SK-N-SH treated with all-trans-retinoic acid at 6 μM for 48 hours (cell line): ENCODE measurements at regions not wholly inside any gene's neighbourhood (a gene's known extent, or its start where the extent isn't known, plus 50 kb on each side); places are given as distances from the start of the nearest gene placed in this dataset.

ENCODE experiments used
- ARNTL ChIP-seq: fragments of 450-650 bp; formaldehyde crosslinking; IDR thresholded peaks from 2 replicates; pipeline ENCODE4 v1.5.0; 2020; ENCODE audit warnings: low read depth, mild to moderate bottlenecking, moderate library complexity, borderline replicate concordance
- BACH2 ChIP-seq: fragments of 250-450 bp; sonication (Bioruptor Pico); IDR thresholded peaks from 2 replicates; pipeline ENCODE4 v1.9.0; 2021; ENCODE audit warnings: mild to moderate bottlenecking, borderline replicate concordance
- CREB5 ChIP-seq: fragments of 250-450 bp; sonication (Bioruptor Pico); IDR thresholded peaks from 2 replicates; pipeline ENCODE4 v1.5.1; 2020; ENCODE audit warnings: low read depth, mild to moderate bottlenecking, moderate library complexity
- CSDC2 ChIP-seq: fragments of 250-450 bp; sonication (Bioruptor Pico); IDR thresholded peaks from 2 replicates; pipeline ENCODE4 v1.5.0; 2020; ENCODE audit warnings: mild to moderate bottlenecking, moderate library complexity
- ESRRG ChIP-seq: fragments of 250-450 bp; sonication (Bioruptor Pico); IDR thresholded peaks from 2 replicates; pipeline ENCODE4 v1.6.1; 2021; ENCODE audit warnings: mild to moderate bottlenecking
- GLIS3 ChIP-seq: fragments of 250-450 bp; sonication (Bioruptor Pico); IDR thresholded peaks from 2 replicates; pipeline ENCODE4 v1.5.0; 2020; ENCODE audit warnings: mild to moderate bottlenecking, moderate library complexity
- PATZ1 ChIP-seq: fragments of 250-450 bp; sonication (Bioruptor Pico); IDR thresholded peaks from 2 replicates; pipeline ENCODE4 v1.8.0; 2020; ENCODE audit warnings: mild to moderate bottlenecking, moderate library complexity, borderline replicate concordance
- POU6F1 ChIP-seq: fragments of 250-450 bp; sonication (Bioruptor Pico); IDR thresholded peaks from 2 replicates; pipeline ENCODE4 v1.8.0; 2021; ENCODE audit warnings: low read depth, mild to moderate bottlenecking, moderate library complexity, borderline replicate concordance
- RARB ChIP-seq: fragments of 250-450 bp; sonication (Bioruptor Pico); IDR thresholded peaks from 2 replicates; pipeline ENCODE4 v1.8.0; 2021; ENCODE audit warnings: mild to moderate bottlenecking, moderate library complexity
- TSHZ2 ChIP-seq: fragments of 250-450 bp; sonication (Bioruptor Pico); IDR thresholded peaks from 2 replicates; pipeline ENCODE4 v1.5.0; 2020; ENCODE audit warnings: mild to moderate bottlenecking, moderate library complexity
- ZFP3 ChIP-seq: fragments of 250-450 bp; sonication (Bioruptor Pico); IDR thresholded peaks from 2 replicates; pipeline ENCODE4 v1.5.0; 2020; ENCODE audit warnings: mild to moderate bottlenecking, moderate library complexity

GRCh38 chr18:40915724-40916123, 1039.3 kb upstream of the PIK3C3 start:
- TF ChIP-seq BACH2 = no peak
- no peak for TF ChIP-seq TSHZ2 (CRISPR knock-in tag)
- TF ChIP-seq ZFP3 (CRISPR knock-in tag) = no peak
- TF ChIP-seq POU6F1 = no peak
- no peak for TF ChIP-seq ESRRG (CRISPR knock-in tag)
- no peak for TF ChIP-seq CREB5 (CRISPR knock-in tag)
- TF ChIP-seq GLIS3 (CRISPR knock-in tag) = no peak
- no peak for TF ChIP-seq RARB (CRISPR knock-in tag)
- no peak for TF ChIP-seq CSDC2 (CRISPR knock-in tag)
- TF ChIP-seq ARNTL (CRISPR knock-in tag) = no peak
- TF ChIP-seq PATZ1 (CRISPR knock-in tag) = no peak
